H1 (cell line): ENCODE measurements at regions not wholly inside any gene's neighbourhood (a gene's known extent, or its start where the extent isn't known, plus 50 kb on each side); places are given as distances from the start of the nearest gene placed in this dataset.

Experiments used
- CTCF ChIA-PET: fragments of 300-600 bp; sonication (Branson Sonifier 250); formaldehyde crosslinking; loops from one replicate; lab custom pipeline; 2021; ENCODE audit not compliant: partially characterized antibody; lab: Charles Lee
- POLR2A ChIA-PET: fragments of 300-600 bp; sonication (Branson Sonifier 250); formaldehyde crosslinking; loops from one replicate; lab custom pipeline; 2021; ENCODE audit warnings: inconsistent platforms; ENCODE audit not compliant: partially characterized antibody; lab: Charles Lee
- DNase-seq, 2 experiments: peaks; one replicate each; pipeline versions ENCODE4 v3.0.0 to v3.0.0-alpha.2; 2010 to 2022; ENCODE audit warnings: low spot score in 2 of 2, low read depth in 1 of 2, mixed read lengths in 1 of 2
- FAIRE-seq: peaks from 2 replicates; lab custom pipeline; 2011; peaks lifted over from hg19 to GRCh38; lab: Jason Lieb, UNC
- H2AFZ ChIP-seq: 2 replicates; pipeline ENCODE4 v1.8.1; 2012; ENCODE audit warnings: low read length, inconsistent platforms
- H2AK5ac ChIP-seq: 2 replicates; pipeline ENCODE4 v1.6.1; 2013; ENCODE audit warnings: low read depth, low read length
- H2BK120ac ChIP-seq: replicated peaks from 2 replicates; pipeline ENCODE3; 2013; ENCODE audit warnings: low read depth, low read length, inconsistent platforms
- H2BK12ac ChIP-seq: 2 replicates; pipeline ENCODE4 v1.6.1; 2013; ENCODE audit warnings: low read depth, low read length
- H2BK15ac ChIP-seq: 2 replicates; pipeline ENCODE4 v1.6.1; 2013; ENCODE audit warnings: low read length
- H2BK20ac ChIP-seq: 2 replicates; pipeline ENCODE4 v1.6.1; 2013; ENCODE audit warnings: low read length
- H2BK5ac ChIP-seq: 2 replicates; pipeline ENCODE4 v1.6.1; 2013; ENCODE audit warnings: low read depth, low read length
- H3K14ac ChIP-seq: 2 replicates; pipeline ENCODE4 v1.6.1; 2013; ENCODE audit warnings: inconsistent platforms; ENCODE audit not compliant: insufficient read length
- H3K18ac ChIP-seq: 2 replicates; pipeline ENCODE4 v1.6.1; 2013; ENCODE audit warnings: low read length; ENCODE audit errors: extremely low read depth
- H3K23ac ChIP-seq: 2 replicates; pipeline ENCODE4 v1.6.1; 2013; ENCODE audit warnings: inconsistent platforms; ENCODE audit not compliant: insufficient read length
- H3K23me2 ChIP-seq: 2 replicates; pipeline ENCODE4 v1.6.1; 2013; ENCODE audit warnings: low read depth, low read length
- H3K27ac ChIP-seq: 2 replicates; pipeline ENCODE4 v1.6.1; 2011; ENCODE audit warnings: low read depth, low read length, inconsistent platforms
- H3K27me3 ChIP-seq, 4 experiments: replicated peaks in 1 of 4; 1 replicate in 1 of 4; 2 replicates in 3 of 4; pipeline versions ENCODE4 v1.6.1 to v1.8.1; 2011 to 2013; ENCODE audit warnings: low read length in 3 of 4, mild to moderate bottlenecking in 3 of 4, inconsistent platforms in 2 of 4, mixed read lengths in 2 of 4, moderate library complexity in 1 of 4; ENCODE audit not compliant: control insufficient read depth in 3 of 4, insufficient read depth in 3 of 4; ENCODE audit errors: extremely low read depth in 1 of 4
- H3K36me3 ChIP-seq, 4 experiments: 2 replicates each; pipeline versions ENCODE4 v1.6.1 to v1.8.1; 2011 to 2013; ENCODE audit warnings: mild to moderate bottlenecking in 4 of 4, low read length in 3 of 4, moderate library complexity in 2 of 4, control low read depth in 1 of 4, inconsistent platforms in 1 of 4; ENCODE audit not compliant: insufficient read depth in 4 of 4, control insufficient read depth in 2 of 4
- H3K4ac ChIP-seq: replicated peaks from 2 replicates; pipeline ENCODE3; 2013; ENCODE audit warnings: low read length, low read depth, mixed read lengths, inconsistent platforms; ENCODE audit not compliant: insufficient read length
- H3K4me1 ChIP-seq, 4 experiments: replicated peaks in 1 of 4; 1 replicate in 1 of 4; 2 replicates in 3 of 4; pipeline versions ENCODE4 v1.6.1 to v1.8.1; 2011 to 2013; ENCODE audit warnings: low read length in 3 of 4, inconsistent platforms in 2 of 4, mixed read lengths in 1 of 4; ENCODE audit not compliant: insufficient read depth in 4 of 4, control insufficient read depth in 3 of 4
- H3K4me2 ChIP-seq, 2 experiments: 2 replicates each; pipeline versions ENCODE4 v1.6.1 to v1.8.1; 2011 to 2013; ENCODE audit warnings: low read depth in 2 of 2, low read length in 2 of 2, control low read depth in 1 of 2, inconsistent platforms in 1 of 2, mild to moderate bottlenecking in 1 of 2; ENCODE audit not compliant: insufficient read depth in 1 of 2
- H3K4me3 ChIP-seq, 4 experiments: fragments of 200-600, 300-600 bp in 1 of 4; sonication (generic), shearing (Covaris generic), sonication (Bioruptor Twin) in 1 of 4; 2 replicates each; pipeline versions ENCODE4 v1.5.1 to v1.8.1; 2011 to 2016; ENCODE audit warnings: low read length in 4 of 4, low read depth in 3 of 4, control low read depth in 2 of 4, inconsistent platforms in 2 of 4, mild to moderate bottlenecking in 2 of 4, mixed read lengths in 1 of 4, moderate library complexity in 1 of 4; ENCODE audit not compliant: insufficient read depth in 2 of 4; ENCODE audit errors: extremely low read depth in 1 of 4
- H3K56ac ChIP-seq: replicated peaks from 2 replicates; pipeline ENCODE3; 2013; ENCODE audit warnings: low read depth, mild to moderate bottlenecking, mixed read lengths, low read length, inconsistent platforms; ENCODE audit not compliant: insufficient read length
- H3K79me1 ChIP-seq: 2 replicates; pipeline ENCODE4 v1.6.1; 2013; ENCODE audit warnings: low read depth, low read length, control low read depth
- H3K79me2 ChIP-seq, 2 experiments: 2 replicates each; pipeline versions ENCODE4 v1.6.1 to v1.8.1; 2012 to 2013; ENCODE audit warnings: low read length in 2 of 2, mild to moderate bottlenecking in 2 of 2, inconsistent platforms in 1 of 2; ENCODE audit not compliant: insufficient read depth in 2 of 2, control insufficient read depth in 1 of 2
- H3K9ac ChIP-seq, 4 experiments: replicated peaks in 1 of 4; 1 replicate in 1 of 4; 2 replicates in 3 of 4; pipeline versions ENCODE4 v1.6.1 to v1.8.1; 2011 to 2013; ENCODE audit warnings: low read depth in 3 of 4, low read length in 3 of 4, control low read depth in 2 of 4, mild to moderate bottlenecking in 2 of 4, moderate library complexity in 2 of 4, inconsistent platforms in 1 of 4; ENCODE audit errors: extremely low read depth in 1 of 4
- H3K9me3 ChIP-seq, 2 experiments: 2 replicates each; pipeline versions ENCODE4 v1.6.1 to v1.8.1; 2012 to 2013; ENCODE audit warnings: mild to moderate bottlenecking in 2 of 2, moderate library complexity in 2 of 2, control low read depth in 1 of 2, inconsistent platforms in 1 of 2, low read depth in 1 of 2, low read length in 1 of 2, mixed read lengths in 1 of 2; ENCODE audit not compliant: insufficient read depth in 2 of 2
- H4K20me1 ChIP-seq, 2 experiments: replicated peaks in 1 of 2; 2 replicates each; pipeline versions ENCODE3 to v1.8.1; 2011 to 2013; ENCODE audit warnings: inconsistent platforms in 2 of 2, low read length in 2 of 2, mild to moderate bottlenecking in 1 of 2; ENCODE audit not compliant: insufficient read depth in 2 of 2, control insufficient read depth in 1 of 2
- H4K5ac ChIP-seq: 2 replicates; pipeline ENCODE4 v1.6.1; 2013; ENCODE audit warnings: low read length, low read depth, mixed read lengths, inconsistent platforms; ENCODE audit not compliant: insufficient read length
- H4K8ac ChIP-seq: 2 replicates; pipeline ENCODE4 v1.8.0; 2013; ENCODE audit warnings: mild to moderate bottlenecking, moderate library complexity, low read length, inconsistent platforms; ENCODE audit not compliant: insufficient read depth; ENCODE audit errors: extremely low read depth
- H4K91ac ChIP-seq: replicated peaks from 2 replicates; pipeline ENCODE3; 2013; ENCODE audit warnings: low read length, mixed read lengths, inconsistent platforms; ENCODE audit not compliant: insufficient read length
- ASH2L ChIP-seq: fragments of 200-600, 300-600 bp; sonication (generic); IDR thresholded peaks from one replicate; pipeline ENCODE4 v1.7.1; 2017; ENCODE audit warnings: low read length
- BACH1 ChIP-seq: IDR thresholded peaks from 2 replicates; pipeline ENCODE4 v1.6.1; 2012; ENCODE audit warnings: low read length, improper control_type of control experiment
- BRCA1 ChIP-seq: IDR thresholded peaks from 2 replicates; pipeline ENCODE4 v1.6.1; 2012; ENCODE audit warnings: low read depth, low read length, improper control_type of control experiment
- CEBPB ChIP-seq: IDR thresholded peaks from 2 replicates; pipeline ENCODE4 v1.6.1; 2012; ENCODE audit warnings: low read depth, low read length
- CREB1 ChIP-seq: IDR thresholded peaks from 2 replicates; pipeline ENCODE4 v1.6.1; 2012; ENCODE audit warnings: inconsistent platforms
- FOSL1 ChIP-seq: IDR thresholded peaks from 2 replicates; pipeline ENCODE4 v1.6.1; 2011; ENCODE audit warnings: mild to moderate bottlenecking, low read depth, low read length, moderate library complexity; ENCODE audit not compliant: insufficient read depth
- JUN ChIP-seq: IDR thresholded peaks from 2 replicates; pipeline ENCODE4 v1.6.1; 2011; ENCODE audit warnings: low read depth, mild to moderate bottlenecking, improper control_type of control experiment, low read length
- KDM5A ChIP-seq: fragments of 200-600 bp; IDR thresholded peaks from 2 replicates; pipeline ENCODE4 v1.7.1; 2012; ENCODE audit warnings: mild to moderate bottlenecking, low read length, inconsistent platforms, mixed read lengths
- NRF1 ChIP-seq: IDR thresholded peaks from 2 replicates; pipeline ENCODE4 v1.6.1; 2011; ENCODE audit warnings: mild to moderate bottlenecking, low read depth, low read length, improper control_type of control experiment
- POLR2A ChIP-seq, 2 experiments: IDR thresholded peaks; 1 replicate in 1 of 2; 2 replicates in 1 of 2; pipeline ENCODE4 v1.6.1; 2011; ENCODE audit warnings: low read depth in 2 of 2, low read length in 2 of 2, mild to moderate bottlenecking in 2 of 2; ENCODE audit errors: control extremely low read depth in 1 of 2
- POLR2AphosphoS5 ChIP-seq: IDR thresholded peaks from 2 replicates; pipeline ENCODE4 v1.6.1; 2011; ENCODE audit warnings: low read depth, low read length
- RAD21 ChIP-seq, 2 experiments: IDR thresholded peaks in 1 of 2; conservative IDR thresholded peaks in 1 of 2; 2 replicates each; pipeline ENCODE4 v1.6.1; 2011; ENCODE audit warnings: low read depth in 2 of 2, low read length in 2 of 2, improper control_type of control experiment in 1 of 2, inconsistent platforms in 1 of 2, mild to moderate bottlenecking in 1 of 2, moderate library complexity in 1 of 2
- SIX5 ChIP-seq: IDR thresholded peaks from 2 replicates; pipeline ENCODE4 v1.6.1; 2011; ENCODE audit warnings: mild to moderate bottlenecking, low read depth, low read length
- SP1 ChIP-seq: IDR thresholded peaks from 2 replicates; pipeline ENCODE4 v1.6.1; 2011; ENCODE audit warnings: low read depth, low read length
- SP2 ChIP-seq: IDR thresholded peaks from 2 replicates; pipeline ENCODE4 v1.6.1; 2012; ENCODE audit warnings: mild to moderate bottlenecking, low read length, inconsistent platforms
- SRF ChIP-seq: IDR thresholded peaks from 2 replicates; pipeline ENCODE4 v1.6.1; 2011; ENCODE audit warnings: mild to moderate bottlenecking, low read depth, low read length, moderate library complexity
- TAF7 ChIP-seq: optimal IDR thresholded peaks from 2 replicates; pipeline ENCODE3; 2011; ENCODE audit warnings: low read depth, mild to moderate bottlenecking, inconsistent platforms, low read length, moderate library complexity, borderline replicate concordance
- WGBS, 2 experiments: shearing (Covaris generic) in 1 of 2; methylation state at CpG; one replicate each; pipeline versions ENCODE4 v1.1.6 to v1.1.7; 2013 to 2015; ENCODE audit warnings: low lambda C conversion rate in 2 of 2, mixed read lengths in 2 of 2, inconsistent platforms in 1 of 2, low coverage in 1 of 2, missing lambda C conversion rate in 1 of 2; ENCODE audit not compliant: insufficient replicate concordance in 2 of 2, insufficient coverage in 1 of 2, insufficient read length in 1 of 2; ENCODE audit errors: extremely low coverage in 1 of 2, missing lambda C conversion rate in 1 of 2; 5-methylcytosine and 5-hydroxymethylcytosine counted together

- Histone ChIP-seq H3K14ac (no peak overlapping the region), H3K79me1 (no peaks in the 10 kb centered on the region), H3K9ac (no peak overlapping the region), H3K4me1 (no peaks in the 10 kb centered on the region), H3K27ac (no peak overlapping the region), H3K4ac (no peak overlapping the region), H2AFZ (no peak overlapping the region), H3K4me3 (no peak overlapping the region), H3K23me2 (no peaks in the 10 kb centered on the region), H3K23ac (no peak overlapping the region), H2BK120ac (no peak overlapping the region), H2BK15ac (no peak overlapping the region), H3K56ac (no peak overlapping the region), H2AK5ac (no peak overlapping the region), H3K27me3 (no peaks in the 10 kb centered on the region), H3K79me2 (no peaks in the 10 kb centered on the region), H4K20me1 (no peaks in the 10 kb centered on the region), H4K91ac (no peak overlapping the region), H3K18ac (no peak overlapping the region), H3K36me3 (no peaks in the 10 kb centered on the region), H4K5ac (no peak overlapping the region), H2BK5ac (no peak overlapping the region)
- no peak for DNase-seq
- no peak for FAIRE-seq
- POLR2A ChIA-PET, result no interaction called here
- CTCF ChIA-PET, result no interaction called here
- 93% methylated on average over 2 of the region's 2 CpGs; no CpG with 5 or more reads in 1 of the 2 experiments for WGBS, 2 experiments
- TF ChIP-seq CREB1, result no peak
- TF ChIP-seq SP1, result no peak
- TF ChIP-seq POLR2AphosphoS5, result no peak
- no peak for TF ChIP-seq SIX5
- no peak for TF ChIP-seq TAF7
- no peak for TF ChIP-seq BACH1
- no peak for TF ChIP-seq RAD21 (IDR thresholded peaks at IDR 0.05 in 1 of 2, conservative IDR thresholded peaks at IDR 0.05 in 1 of 2; ENCODE audit: low read depth in 2 of 2, low read length in 2 of 2)
- TF ChIP-seq SP2, result no peak
- TF ChIP-seq ASH2L, result no peak
- TF ChIP-seq JUN, result no peak
- no peak for TF ChIP-seq SRF
- TF ChIP-seq FOSL1, result no peak
- no peak for TF ChIP-seq NRF1
- no peak for TF ChIP-seq KDM5A
- no peak for TF ChIP-seq BRCA1
- no peak for TF ChIP-seq POLR2A (IDR thresholded peaks at IDR 0.05; ENCODE audit: control extremely low read depth in 1 of 2, low read depth in 2 of 2, low read length in 2 of 2)
- no peak for TF ChIP-seq CEBPB
- TF ChIP-seq, all 59 proteins: peak for 0
- Histone ChIP-seq H2BK12ac (no peak overlapping the region), H4K8ac (no peak overlapping the region; the same call in 1 of the 2 replicates), H2BK20ac (no peak overlapping the region), H3K4me2 (no peak overlapping the region), H3K9me3 (no peaks in the 10 kb centered on the region)
Measured at GRCh38 chr3:166993015-166993630, 387.0 kb downstream of the ZBBX start.
